ENCODE measurements at regions not wholly inside any gene's neighbourhood (a gene's known extent, or its start where the extent isn't known, plus 50 kb on each side); places are given as distances from the start of the nearest gene placed in this dataset.

- no peak for DNase-seq (ENCODE audit: low read depth in 2 of 2)
These were observed 453.2 kb upstream of the SOX9 start for GRCh38 chr17:71667661-71668060.

- no peak for DNase-seq (ENCODE audit: low read depth in 2 of 2)
These were observed 452.0 kb upstream of the SOX9 start for GRCh38 chr17:71668807-71669206.

- DNase-seq (ENCODE audit: low read depth in 2 of 2), result no peak
These were observed 443.4 kb upstream of the SOX9 start for GRCh38 chr17:71677439-71677838.

- no peak for DNase-seq (ENCODE audit: low read depth in 2 of 2)
These were observed 441.0 kb upstream of the SOX9 start for GRCh38 chr17:71679832-71680231.

GRCh38 chr17:71681427-71682173 lies 439.2 kb upstream of the SOX9 start:
- no peak for DNase-seq (ENCODE audit: low read depth in 2 of 2)

- DNase-seq (ENCODE audit: low read depth in 2 of 2), result no peak
These were observed 438.7 kb upstream of the SOX9 start for GRCh38 chr17:71682174-71682494.

GRCh38 chr17:71689782-71690181 lies 431.0 kb upstream of the SOX9 start:
- DNase-seq (ENCODE audit: low read depth in 2 of 2), result no peak

GRCh38 chr17:71699907-71700306 lies 420.9 kb upstream of the SOX9 start:
- no peak for DNase-seq (ENCODE audit: low read depth in 2 of 2)

GRCh38 chr17:71703701-71704100 lies 417.1 kb upstream of the SOX9 start:
- DNase-seq (ENCODE audit: low read depth in 2 of 2), result no peak

GRCh38 chr17:71709271-71709890 lies 411.4 kb upstream of the SOX9 start:
- DNase-seq (ENCODE audit: low read depth in 2 of 2), result no peak

GRCh38 chr17:71709946-71710345 lies 410.9 kb upstream of the SOX9 start:
- no peak for DNase-seq (ENCODE audit: low read depth in 2 of 2)

GRCh38 chr17:71710816-71711215 lies 410.0 kb upstream of the SOX9 start:
- no peak for DNase-seq (ENCODE audit: low read depth in 2 of 2)

GRCh38 chr17:71713846-71714245 lies 407.0 kb upstream of the SOX9 start:
- DNase-seq (ENCODE audit: low read depth in 2 of 2), result no peak

- DNase-seq (ENCODE audit: low read depth in 2 of 2), result no peak
These were observed 396.5 kb upstream of the SOX9 start for GRCh38 chr17:71724339-71724738.

GRCh38 chr17:71725811-71726210 lies 395.0 kb upstream of the SOX9 start:
- DNase-seq (ENCODE audit: low read depth in 2 of 2), result no peak

GRCh38 chr17:71726341-71726740 lies 394.5 kb upstream of the SOX9 start:
- no peak for DNase-seq (ENCODE audit: low read depth in 2 of 2)

- DNase-seq (ENCODE audit: low read depth in 2 of 2), result no peak
These were observed 393.5 kb upstream of the SOX9 start for GRCh38 chr17:71727292-71727691.

GRCh38 chr17:71727723-71728122 lies 393.1 kb upstream of the SOX9 start:
- no peak for DNase-seq (ENCODE audit: low read depth in 2 of 2)

- no peak for DNase-seq (ENCODE audit: low read depth in 2 of 2)
These were observed 389.9 kb upstream of the SOX9 start for GRCh38 chr17:71730871-71731270.

- no peak for DNase-seq (ENCODE audit: low read depth in 2 of 2)
These were observed 384.9 kb upstream of the SOX9 start for GRCh38 chr17:71735893-71736292.

- DNase-seq (ENCODE audit: low read depth in 2 of 2), result no peak
These were observed 380.0 kb upstream of the SOX9 start for GRCh38 chr17:71740866-71741265.

GRCh38 chr17:71741836-71742235 lies 379.0 kb upstream of the SOX9 start:
- no peak for DNase-seq (ENCODE audit: low read depth in 2 of 2)

GRCh38 chr17:71748872-71749271 lies 371.9 kb upstream of the SOX9 start:
- DNase-seq (ENCODE audit: low read depth in 2 of 2), result no peak

- DNase-seq (ENCODE audit: low read depth in 2 of 2), result no peak
These were observed 367.8 kb upstream of the SOX9 start for GRCh38 chr17:71753070-71753469.

All from stimulated activated CD8-positive, alpha-beta memory T cell treated with anti-CD3 and anti-CD28 coated beads, Interleukin-15, amount 100 ng/mL, for 48 hours (primary cell).